ENCODE measurements at regions not wholly inside any gene's neighbourhood (a gene's known extent, or its start where the extent isn't known, plus 50 kb on each side); places are given as distances from the start of the nearest gene placed in this dataset.

DNA sequence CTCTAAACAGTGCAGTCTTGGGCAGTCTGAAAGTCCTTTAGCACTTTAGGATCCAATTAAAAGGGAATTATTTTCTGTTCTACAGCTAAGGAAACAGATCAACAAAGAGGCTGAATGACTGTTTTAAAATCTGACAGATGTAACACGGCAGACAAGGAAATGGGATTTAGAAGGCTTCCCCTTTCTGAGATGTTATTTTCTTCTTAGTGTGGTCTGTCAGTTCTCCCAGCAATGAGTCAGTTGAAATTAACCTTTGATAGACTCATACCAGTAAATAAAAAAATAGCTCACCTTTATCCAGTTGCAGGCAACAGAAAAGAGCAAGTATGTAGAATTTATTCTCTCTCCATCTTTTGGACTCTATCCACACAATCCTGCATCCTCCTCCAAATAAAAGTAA is 98.1 kb downstream of the NEDD1 start:
- Histone ChIP-seq H3K9me3 (ENCODE audit: control insufficient read depth, insufficient read depth, low read length) (no peaks in the 10 kb centered on the region), H3K4me3 (ENCODE audit: low read length) (no peak overlapping the region), H3K27ac (ENCODE audit: low read length) (no peak overlapping the region), H3K4me1 (ENCODE audit: control insufficient read depth, insufficient read depth, low read length) (no peaks in the 10 kb centered on the region), H3K36me3 (ENCODE audit: control insufficient read depth, insufficient read depth, low read length) (no peaks in the 10 kb centered on the region), H3K27me3 (ENCODE audit: control insufficient read depth, insufficient read depth, low read length) (no peaks in the 10 kb centered on the region)
- DNase-seq (ENCODE audit: low read depth, low spot score): no peak
- WGBS (ENCODE audit: insufficient coverage, insufficient read length): no CpG with 5 or more reads among the region's 1 CpG

DNA sequence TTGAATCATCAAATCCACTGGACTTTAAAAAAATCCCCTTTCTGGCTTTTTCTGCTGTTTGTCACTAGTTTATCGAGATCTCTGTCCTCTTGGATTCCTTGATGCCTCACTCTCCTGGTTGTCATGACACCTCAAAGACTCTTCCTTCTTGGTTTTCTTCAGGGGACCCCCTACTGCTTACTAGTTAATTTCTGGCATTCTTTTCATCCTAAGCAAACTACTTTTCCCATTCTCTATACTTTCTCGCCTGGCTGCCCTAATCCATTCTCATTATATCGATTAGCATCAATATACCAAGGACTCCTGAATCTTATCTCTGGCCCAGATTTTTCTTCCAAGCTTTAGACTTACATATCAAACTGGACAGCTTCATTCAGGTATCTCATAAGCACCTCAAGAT is 98.6 kb downstream of the NEDD1 start:
- no CpG with 5 or more reads among the region's 3 CpGs for WGBS (ENCODE audit: insufficient coverage, insufficient read length)

GRCh38 chr12:97006585-97006984 is 99.5 kb downstream of the NEDD1 start:
- WGBS (ENCODE audit: insufficient coverage, insufficient read length): no CpG with 5 or more reads among the region's 2 CpGs
- H3K27ac ChIP-seq (ENCODE audit: low read length): no peak overlapping the region
- H3K36me3 ChIP-seq (ENCODE audit: control insufficient read depth, insufficient read depth, low read length): no peaks in the 10 kb centered on the region
- no peak overlapping the region for H3K4me3 ChIP-seq (ENCODE audit: low read length)
- H3K27me3 ChIP-seq (ENCODE audit: control insufficient read depth, insufficient read depth, low read length): no peaks in the 10 kb centered on the region
- no peaks in the 10 kb centered on the region for H3K4me1 ChIP-seq (ENCODE audit: control insufficient read depth, insufficient read depth, low read length)
- no peaks in the 10 kb centered on the region for H3K9me3 ChIP-seq (ENCODE audit: control insufficient read depth, insufficient read depth, low read length)
- DNase-seq (ENCODE audit: low read depth, low spot score): no peak

More for the DNA sequence above, 98.6 kb downstream of the NEDD1 start:
- H3K4me1 ChIP-seq (ENCODE audit: control insufficient read depth, insufficient read depth, low read length): no peaks in the 10 kb centered on the region
- H3K9me3 ChIP-seq (ENCODE audit: control insufficient read depth, insufficient read depth, low read length): no peaks in the 10 kb centered on the region
- no peak for DNase-seq (ENCODE audit: low read depth, low spot score)
- H3K4me3 ChIP-seq (ENCODE audit: low read length): no peak overlapping the region
- H3K36me3 ChIP-seq (ENCODE audit: control insufficient read depth, insufficient read depth, low read length): no peaks in the 10 kb centered on the region
- H3K27ac ChIP-seq (ENCODE audit: low read length): no peak overlapping the region
- H3K27me3 ChIP-seq (ENCODE audit: control insufficient read depth, insufficient read depth, low read length): no peaks in the 10 kb centered on the region

GRCh38 chr12:97016163-97016562 is 109.1 kb downstream of the NEDD1 start:
- WGBS (ENCODE audit: insufficient coverage, insufficient read length): no CpG with 5 or more reads among the region's 1 CpG
- no peaks in the 10 kb centered on the region for H3K27me3 ChIP-seq (ENCODE audit: control insufficient read depth, insufficient read depth, low read length)
- H3K9me3 ChIP-seq (ENCODE audit: control insufficient read depth, insufficient read depth, low read length): no peaks in the 10 kb centered on the region
- no peaks in the 10 kb centered on the region for H3K36me3 ChIP-seq (ENCODE audit: control insufficient read depth, insufficient read depth, low read length)
- H3K4me3 ChIP-seq (ENCODE audit: low read length): no peak overlapping the region
- H3K4me1 ChIP-seq (ENCODE audit: control insufficient read depth, insufficient read depth, low read length): no peaks in the 10 kb centered on the region
- DNase-seq (ENCODE audit: low read depth, low spot score): no peak
- H3K27ac ChIP-seq (ENCODE audit: low read length): no peak overlapping the region

- no peaks in the 10 kb centered on the region for H3K4me1 ChIP-seq (ENCODE audit: control insufficient read depth, insufficient read depth, low read length)
- WGBS (ENCODE audit: insufficient coverage, insufficient read length): no CpG with 5 or more reads among the region's 3 CpGs
These were observed 110.2 kb downstream of the NEDD1 start for GRCh38 chr12:97017213-97017612.

DNA sequence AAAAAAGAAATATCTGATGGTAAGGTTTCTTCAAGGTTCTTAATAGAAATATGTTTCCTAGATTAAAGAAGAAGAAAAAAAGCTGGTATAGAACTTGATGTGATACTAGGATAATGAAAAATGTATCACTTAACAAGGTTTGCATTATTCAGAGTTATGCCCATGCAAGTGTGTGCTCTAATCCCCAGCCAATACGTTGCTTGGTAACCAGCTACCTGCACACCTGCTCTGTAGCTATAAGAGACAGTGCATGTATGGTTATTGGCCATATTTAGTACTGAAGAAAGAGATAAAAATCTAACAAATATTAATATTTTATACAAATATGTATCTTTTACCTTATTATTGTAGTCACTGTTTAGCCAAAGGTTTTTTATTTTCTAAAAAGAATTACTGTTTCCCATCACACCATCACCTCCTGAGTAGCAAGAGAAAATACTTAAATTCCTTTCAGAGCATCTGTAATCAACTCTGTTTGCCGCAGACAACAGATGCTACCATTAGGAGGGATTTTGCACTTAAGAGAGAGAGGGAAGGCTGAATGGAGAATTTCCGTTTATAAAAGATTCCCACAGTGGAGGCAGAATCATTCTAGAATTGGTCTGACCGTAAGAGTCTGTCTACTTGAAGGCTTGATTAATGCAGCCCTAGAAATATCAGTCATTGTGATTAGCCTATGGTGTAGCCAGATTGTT is 115.6 kb downstream of the NEDD1 start:
- Histone ChIP-seq H3K9me3 (ENCODE audit: control insufficient read depth, insufficient read depth, low read length) (no peaks in the 10 kb centered on the region), H3K27ac (ENCODE audit: low read length) (no peak overlapping the region), H3K4me3 (ENCODE audit: low read length) (no peak overlapping the region), H3K36me3 (ENCODE audit: control insufficient read depth, insufficient read depth, low read length) (no peaks in the 10 kb centered on the region), H3K4me1 (ENCODE audit: control insufficient read depth, insufficient read depth, low read length) (no peaks in the 10 kb centered on the region), H3K27me3 (ENCODE audit: control insufficient read depth, insufficient read depth, low read length) (no peaks in the 10 kb centered on the region)
- no CpG with 5 or more reads among the region's 4 CpGs for whole genome bisulfite sequencing (ENCODE audit: insufficient coverage, insufficient read length)
- DNase-seq (ENCODE audit: low read depth, low spot score): no peak

More at GRCh38 chr12:97017213-97017612, 110.2 kb downstream of the NEDD1 start:
- DNase-seq (ENCODE audit: low read depth, low spot score): no peak
- Histone ChIP-seq H3K27me3 (ENCODE audit: control insufficient read depth, insufficient read depth, low read length) (no peaks in the 10 kb centered on the region), H3K9me3 (ENCODE audit: control insufficient read depth, insufficient read depth, low read length) (no peaks in the 10 kb centered on the region), H3K27ac (ENCODE audit: low read length) (no peak overlapping the region), H3K36me3 (ENCODE audit: control insufficient read depth, insufficient read depth, low read length) (no peaks in the 10 kb centered on the region), H3K4me3 (ENCODE audit: low read length) (no peak overlapping the region)

- H3K27ac ChIP-seq (ENCODE audit: low read length): no peak overlapping the region
- H3K4me3 ChIP-seq (ENCODE audit: low read length): no peak overlapping the region
- no peaks in the 10 kb centered on the region for H3K36me3 ChIP-seq (ENCODE audit: control insufficient read depth, insufficient read depth, low read length)
- no peaks in the 10 kb centered on the region for H3K27me3 ChIP-seq (ENCODE audit: control insufficient read depth, insufficient read depth, low read length)
- DNase-seq (ENCODE audit: low read depth, low spot score): no peak
- H3K4me1 ChIP-seq (ENCODE audit: control insufficient read depth, insufficient read depth, low read length): no peaks in the 10 kb centered on the region
- no peaks in the 10 kb centered on the region for H3K9me3 ChIP-seq (ENCODE audit: control insufficient read depth, insufficient read depth, low read length)
- no CpG with 5 or more reads among the region's 2 CpGs for whole genome bisulfite sequencing (ENCODE audit: insufficient coverage, insufficient read length)
These were observed 117.3 kb downstream of the NEDD1 start for GRCh38 chr12:97024393-97024792.

- Histone ChIP-seq H3K4me3 (ENCODE audit: low read length) (no peak overlapping the region), H3K4me1 (ENCODE audit: control insufficient read depth, insufficient read depth, low read length) (no peaks in the 10 kb centered on the region), H3K27ac (ENCODE audit: low read length) (no peak overlapping the region), H3K27me3 (ENCODE audit: control insufficient read depth, insufficient read depth, low read length) (no peaks in the 10 kb centered on the region), H3K36me3 (ENCODE audit: control insufficient read depth, insufficient read depth, low read length) (no peaks in the 10 kb centered on the region), H3K9me3 (ENCODE audit: control insufficient read depth, insufficient read depth, low read length) (no peaks in the 10 kb centered on the region)
- WGBS (ENCODE audit: insufficient coverage, insufficient read length): no CpG with 5 or more reads among the region's 2 CpGs
- no peak for DNase-seq (ENCODE audit: low read depth, low spot score)
These were observed 119.8 kb downstream of the NEDD1 start for GRCh38 chr12:97026901-97027300.

DNA sequence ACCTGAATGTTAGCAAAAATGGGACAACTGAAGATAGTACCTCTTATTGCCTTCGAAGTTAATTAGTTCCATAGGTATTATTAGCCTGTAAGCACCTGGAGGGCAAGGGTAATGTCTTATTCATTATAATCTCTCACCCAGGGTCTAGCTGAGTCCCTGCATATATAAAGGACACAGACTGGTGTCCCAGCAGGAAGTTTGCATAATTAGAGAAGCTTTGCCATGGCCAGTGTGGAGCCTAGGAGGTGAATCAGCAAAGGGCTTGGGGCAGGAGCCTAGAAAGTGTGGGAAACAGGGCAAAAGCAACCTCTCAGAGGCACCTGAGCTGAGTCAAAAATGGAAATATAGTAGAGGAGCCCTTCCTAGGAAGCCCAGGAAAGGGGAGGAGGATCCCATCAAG is 120.4 kb downstream of the NEDD1 start:
- Histone ChIP-seq H3K9me3 (ENCODE audit: control insufficient read depth, insufficient read depth, low read length) (no peaks in the 10 kb centered on the region), H3K36me3 (ENCODE audit: control insufficient read depth, insufficient read depth, low read length) (no peaks in the 10 kb centered on the region), H3K4me3 (ENCODE audit: low read length) (no peak overlapping the region), H3K27ac (ENCODE audit: low read length) (no peak overlapping the region), H3K27me3 (ENCODE audit: control insufficient read depth, insufficient read depth, low read length) (no peaks in the 10 kb centered on the region), H3K4me1 (ENCODE audit: control insufficient read depth, insufficient read depth, low read length) (no peaks in the 10 kb centered on the region)
- no CpG with 5 or more reads among the region's 1 CpG for WGBS (ENCODE audit: insufficient coverage, insufficient read length)
- DNase-seq (ENCODE audit: low read depth, low spot score): no peak

GRCh38 chr12:97038131-97038530 is 131.1 kb downstream of the NEDD1 start:
- Histone ChIP-seq H3K27ac (ENCODE audit: low read length) (no peak overlapping the region), H3K27me3 (ENCODE audit: control insufficient read depth, insufficient read depth, low read length) (no peaks in the 10 kb centered on the region), H3K9me3 (ENCODE audit: control insufficient read depth, insufficient read depth, low read length) (no peaks in the 10 kb centered on the region), H3K4me3 (ENCODE audit: low read length) (no peak overlapping the region), H3K36me3 (ENCODE audit: control insufficient read depth, insufficient read depth, low read length) (no peaks in the 10 kb centered on the region), H3K4me1 (ENCODE audit: control insufficient read depth, insufficient read depth, low read length) (no peaks in the 10 kb centered on the region)
- 100% methylated on average over 1 of the region's 5 CpGs for WGBS (ENCODE audit: insufficient coverage, insufficient read length)
- no peak for DNase-seq (ENCODE audit: low read depth, low spot score)

DNA sequence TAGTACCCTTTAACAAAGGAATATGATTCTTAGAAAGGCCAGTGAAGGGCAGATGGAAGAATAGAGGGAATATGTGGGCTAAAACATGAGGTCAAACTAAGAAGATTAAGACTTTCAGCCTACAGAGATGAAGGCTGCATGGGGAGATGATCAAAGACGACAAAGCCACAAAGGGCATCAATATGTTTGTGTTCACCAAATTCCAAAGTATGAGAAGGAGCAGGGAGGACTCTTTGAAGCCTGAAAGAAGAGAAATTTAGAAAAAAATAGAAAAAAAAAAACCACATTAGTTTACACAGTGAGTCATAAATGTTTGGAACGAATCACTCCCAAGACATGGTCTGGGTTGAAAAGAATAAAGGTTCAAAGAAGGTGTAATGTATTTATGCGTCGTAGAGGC is 131.8 kb downstream of the NEDD1 start:
- H3K36me3 ChIP-seq (ENCODE audit: control insufficient read depth, insufficient read depth, low read length): no peaks in the 10 kb centered on the region
- H3K27ac ChIP-seq (ENCODE audit: low read length): no peak overlapping the region
- DNase-seq (ENCODE audit: low read depth, low spot score): no peak
- H3K9me3 ChIP-seq (ENCODE audit: control insufficient read depth, insufficient read depth, low read length): no peaks in the 10 kb centered on the region
- no peaks in the 10 kb centered on the region for H3K4me1 ChIP-seq (ENCODE audit: control insufficient read depth, insufficient read depth, low read length)
- WGBS (ENCODE audit: insufficient coverage, insufficient read length): no CpG with 5 or more reads among the region's 4 CpGs
- H3K4me3 ChIP-seq (ENCODE audit: low read length): no peak overlapping the region
- no peaks in the 10 kb centered on the region for H3K27me3 ChIP-seq (ENCODE audit: control insufficient read depth, insufficient read depth, low read length)

All from iPS DF 6.9 (cell line).